ENCODE measurements at regions not wholly inside any gene's neighbourhood (a gene's known extent, or its start where the extent isn't known, plus 50 kb on each side); places are given as distances from the start of the nearest gene placed in this dataset.

DNA sequence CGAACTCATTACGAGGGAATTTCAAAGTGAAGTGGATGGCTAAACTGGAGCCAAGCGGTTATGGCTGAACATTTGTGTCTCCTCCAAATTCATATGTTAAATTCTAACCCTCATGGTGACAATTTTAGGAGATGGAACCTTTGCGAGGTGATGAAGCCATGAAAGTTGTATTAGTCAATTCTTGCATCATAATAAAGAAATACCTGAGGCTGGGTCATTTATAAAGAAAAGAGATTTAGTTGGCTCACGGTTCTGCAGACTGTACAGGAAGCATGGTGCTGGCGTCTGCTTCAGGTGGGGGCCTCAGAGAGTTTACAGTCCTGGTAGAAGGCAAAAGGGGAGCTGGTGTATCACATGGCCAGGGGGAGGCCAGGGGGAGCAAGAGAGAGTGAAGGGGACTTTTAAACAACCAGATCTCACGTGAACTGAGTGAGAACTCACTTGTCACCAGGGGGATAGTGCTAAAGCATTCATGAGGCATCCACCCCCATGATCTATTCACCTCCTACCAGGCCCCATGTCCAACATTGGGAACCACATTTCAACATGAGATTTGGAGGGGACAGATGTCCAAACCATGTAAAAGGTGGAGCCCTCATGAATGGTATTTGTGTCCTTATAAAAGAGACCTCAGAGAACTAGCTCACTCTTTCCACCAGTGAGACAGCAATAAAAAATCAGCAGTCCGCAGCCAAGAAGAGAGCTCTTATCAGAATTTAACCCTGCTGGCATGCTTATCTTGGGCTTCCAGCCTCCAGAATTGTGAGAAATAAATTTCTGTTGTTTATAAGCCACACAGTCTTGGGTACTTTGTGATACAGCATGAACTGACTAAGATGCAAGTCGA is 143.4 kb downstream of the MTRR start:
- H3K27ac ChIP-seq: no peak overlapping the region
- H3K4me3 ChIP-seq: no peak overlapping the region
- DNase-seq (ENCODE audit: low spot score): no peak
- TF ChIP-seq, protein P1, sequence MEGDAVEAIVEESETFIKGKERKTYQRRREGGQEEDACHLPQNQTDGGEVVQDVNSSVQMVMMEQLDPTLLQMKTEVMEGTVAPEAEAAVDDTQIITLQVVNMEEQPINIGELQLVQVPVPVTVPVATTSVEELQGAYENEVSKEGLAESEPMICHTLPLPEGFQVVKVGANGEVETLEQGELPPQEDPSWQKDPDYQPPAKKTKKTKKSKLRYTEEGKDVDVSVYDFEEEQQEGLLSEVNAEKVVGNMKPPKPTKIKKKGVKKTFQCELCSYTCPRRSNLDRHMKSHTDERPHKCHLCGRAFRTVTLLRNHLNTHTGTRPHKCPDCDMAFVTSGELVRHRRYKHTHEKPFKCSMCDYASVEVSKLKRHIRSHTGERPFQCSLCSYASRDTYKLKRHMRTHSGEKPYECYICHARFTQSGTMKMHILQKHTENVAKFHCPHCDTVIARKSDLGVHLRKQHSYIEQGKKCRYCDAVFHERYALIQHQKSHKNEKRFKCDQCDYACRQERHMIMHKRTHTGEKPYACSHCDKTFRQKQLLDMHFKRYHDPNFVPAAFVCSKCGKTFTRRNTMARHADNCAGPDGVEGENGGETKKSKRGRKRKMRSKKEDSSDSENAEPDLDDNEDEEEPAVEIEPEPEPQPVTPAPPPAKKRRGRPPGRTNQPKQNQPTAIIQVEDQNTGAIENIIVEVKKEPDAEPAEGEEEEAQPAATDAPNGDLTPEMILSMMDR (IDR thresholded peaks at IDR 0.05): no peak

DNA sequence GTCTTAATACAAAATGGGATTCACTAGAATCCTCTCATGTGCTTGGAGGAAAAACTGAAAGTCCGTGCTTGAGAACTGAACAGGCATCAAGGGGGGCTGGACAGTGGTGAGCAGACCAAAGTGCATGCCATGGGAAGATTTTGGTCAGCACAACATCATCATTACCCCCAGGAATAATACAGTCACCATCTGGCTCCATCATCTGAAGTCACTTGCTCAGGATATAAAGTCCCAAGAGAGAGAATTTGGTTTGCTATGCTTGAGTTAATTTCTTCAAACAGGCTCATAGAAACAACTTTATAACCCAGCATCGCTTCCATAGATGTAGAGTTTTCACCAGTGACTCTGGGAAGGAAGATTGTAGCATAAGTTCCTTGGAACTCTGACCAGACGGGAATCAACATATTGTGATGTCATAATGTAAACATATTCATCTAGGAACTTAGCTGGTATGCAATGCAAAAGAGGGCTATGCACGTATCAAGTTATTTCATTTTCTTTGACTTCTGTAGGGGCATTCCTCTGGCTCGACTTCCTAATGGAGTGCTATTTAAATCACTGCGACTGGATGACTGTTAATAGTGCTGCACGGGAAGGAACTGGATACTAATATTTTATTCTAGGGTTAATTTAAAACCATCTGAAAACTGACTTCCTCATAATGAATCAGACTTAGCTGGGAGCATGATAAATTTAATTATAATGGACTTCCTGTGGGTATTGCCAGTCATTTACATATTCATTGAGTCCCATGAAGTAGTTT is 145.2 kb downstream of the MTRR start:
- Histone ChIP-seq H3K4me3 (peak overlapping the region; percentile 38), H3K27ac (no peak overlapping the region)
- no peak for DNase-seq (ENCODE audit: low spot score)
- TF ChIP-seq, protein P1 (IDR thresholded peaks at IDR 0.05): no peak

DNA sequence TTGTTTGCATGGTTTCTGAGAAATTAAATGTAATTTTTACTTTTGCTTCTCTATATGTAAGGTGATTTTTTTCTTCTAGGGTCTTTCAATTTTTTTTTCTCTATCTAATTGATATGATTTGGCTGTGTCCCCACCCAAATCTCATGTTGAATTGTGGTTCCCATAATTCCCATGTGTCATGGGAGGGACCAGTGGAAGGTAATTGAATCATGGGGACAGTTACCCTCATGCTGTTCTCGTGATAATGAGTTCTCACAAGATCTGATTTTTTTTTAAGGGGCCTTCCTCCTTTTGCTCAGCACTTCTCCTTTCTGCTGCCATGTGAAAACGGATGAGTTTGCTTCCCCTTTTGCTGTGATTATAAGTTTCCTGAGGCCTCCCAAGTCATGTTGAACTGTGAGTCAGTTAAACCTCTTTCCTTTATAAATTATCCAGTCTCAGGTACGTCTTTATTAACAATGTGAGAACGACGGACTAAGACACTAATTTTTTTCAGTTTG is 150.8 kb downstream of the MTRR start:
- no peak overlapping the region for H3K4me3 ChIP-seq
- TF ChIP-seq, protein P1 (IDR thresholded peaks at IDR 0.05): no peak
- no peak for DNase-seq (ENCODE audit: low spot score)
- H3K27ac ChIP-seq: no peak overlapping the region

DNA sequence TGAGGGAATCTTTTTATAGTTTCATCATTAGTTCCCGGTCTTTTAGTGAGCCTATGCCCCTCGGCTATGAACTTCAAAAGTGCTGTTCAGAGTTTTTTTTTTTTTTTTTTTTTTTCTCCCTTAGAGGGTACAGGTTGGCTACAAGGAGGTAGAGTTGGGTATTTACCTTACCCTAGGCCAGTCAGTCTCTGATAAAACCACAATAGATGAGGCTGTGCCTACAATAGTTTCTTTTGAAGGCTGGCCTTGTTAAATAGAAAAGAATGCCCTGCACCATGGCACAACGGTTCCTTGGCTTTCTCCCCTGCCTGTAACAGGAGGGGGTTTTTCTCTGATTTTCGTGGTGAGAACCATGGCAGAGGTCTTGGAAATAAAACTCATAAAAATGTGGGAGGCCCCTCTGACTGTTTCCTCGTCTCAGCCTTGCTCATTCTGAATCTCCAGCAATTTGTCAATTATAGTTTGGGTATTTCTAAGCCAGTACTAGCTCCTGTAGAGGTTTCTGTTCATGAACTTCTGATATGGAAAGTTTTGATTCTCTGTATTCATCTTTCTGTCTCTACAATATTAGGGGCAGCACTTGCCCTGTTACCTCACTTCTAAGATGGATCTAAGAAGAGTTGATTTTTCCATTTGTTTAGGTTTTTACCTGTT is 152.0 kb downstream of the MTRR start:
- DNase-seq (ENCODE audit: low spot score): no peak
- Histone ChIP-seq H3K27ac (no peak overlapping the region), H3K4me3 (no peak overlapping the region)
- TF ChIP-seq, protein P1 (IDR thresholded peaks at IDR 0.05): no peak

DNA sequence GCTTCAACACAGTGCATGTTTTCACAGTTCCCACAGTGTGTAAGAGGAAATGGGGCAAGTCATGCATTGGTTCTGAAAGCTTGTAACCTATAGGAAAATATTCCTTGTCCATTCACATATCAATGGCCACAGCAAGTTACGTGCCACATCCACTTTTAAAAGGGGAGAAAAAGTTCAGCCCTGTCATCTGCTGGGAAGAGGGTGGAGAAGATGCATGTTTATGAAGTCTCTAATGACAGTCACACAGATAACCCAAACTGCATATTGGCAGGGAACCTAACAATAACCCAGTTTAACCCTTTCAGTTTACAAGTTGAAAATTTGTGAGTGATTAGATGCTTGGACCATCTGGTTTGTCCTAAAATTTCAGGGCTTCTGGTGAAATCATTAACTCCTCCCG is 159.3 kb downstream of the MTRR start:
- TF ChIP-seq, protein P1 (IDR thresholded peaks at IDR 0.05): no peak
- no peak overlapping the region for H3K4me3 ChIP-seq
- no peak overlapping the region for H3K27ac ChIP-seq
- DNase-seq (ENCODE audit: low spot score): no peak

DNA sequence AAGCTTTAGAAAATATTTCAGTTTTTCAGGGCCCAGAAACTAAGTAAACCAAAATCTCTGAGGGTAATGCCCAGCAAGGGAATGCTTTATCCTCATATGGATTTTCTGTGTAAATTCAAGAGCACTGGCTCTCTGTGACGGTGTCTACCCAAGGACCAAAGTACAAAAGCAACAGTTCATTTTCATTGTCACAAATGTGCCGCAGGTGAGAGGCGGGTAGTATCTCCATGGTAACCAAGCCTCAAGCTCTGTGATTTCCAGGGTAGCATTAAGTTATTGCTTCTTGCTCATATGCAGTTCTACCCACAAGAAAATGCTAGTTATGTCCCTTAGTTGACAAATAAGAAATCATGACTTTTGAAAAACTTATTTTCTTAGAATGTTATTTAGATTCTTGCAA is 164.3 kb downstream of the MTRR start:
- TF ChIP-seq, protein P1 (IDR thresholded peaks at IDR 0.05): no peak
- DNase-seq (ENCODE audit: low spot score): no peak

More for the DNA sequence above, 164.3 kb downstream of the MTRR start:
- H3K4me3 ChIP-seq: no peak overlapping the region
- H3K27ac ChIP-seq: no peak overlapping the region
